H7 (cell line): ENCODE measurements at regions not wholly inside any gene's neighbourhood (a gene's known extent, or its start where the extent isn't known, plus 50 kb on each side); places are given as distances from the start of the nearest gene placed in this dataset.
"Not testable (repeated sequence)": the region's sequence is repeated elsewhere in the genome, so short reads cannot be mapped to it uniquely, and the experiment has no call there.

Source experiments
- DNase-seq: peaks from one replicate; pipeline ENCODE4 v3.0.0; 2012
- H3K27me3 ChIP-seq: 2 replicates; pipeline ENCODE4 v1.6.0; 2011; ENCODE audit warnings: mild to moderate bottlenecking, low read length; ENCODE audit not compliant: control insufficient read depth, insufficient read depth
- H3K36me3 ChIP-seq: replicated peaks from 2 replicates; pipeline ENCODE4 v1.5.1; 2011; ENCODE audit warnings: low read length; ENCODE audit not compliant: control insufficient read depth, insufficient read depth
- H3K4me3 ChIP-seq: 2 replicates; pipeline ENCODE4 v1.5.1; 2011; ENCODE audit warnings: low read depth, mild to moderate bottlenecking, control low read depth, low read length, moderate library complexity; ENCODE audit not compliant: insufficient read depth

- no peak for DNase-seq
- H3K27me3 ChIP-seq, result no peaks in the 10 kb centered on the region
- H3K4me3 ChIP-seq, result no peak overlapping the region
- no peaks in the 10 kb centered on the region for H3K36me3 ChIP-seq
These were observed 150.1 kb upstream of the STK32A start for GRCh38 chr5:147084702-147085101.

GRCh38 chr5:147085409-147085808 lies 149.4 kb upstream of the STK32A start:
- H3K36me3 ChIP-seq, result no peaks in the 10 kb centered on the region
- no peaks in the 10 kb centered on the region for H3K27me3 ChIP-seq
- DNase-seq, result no peak
- no peak overlapping the region for H3K4me3 ChIP-seq

DNA sequence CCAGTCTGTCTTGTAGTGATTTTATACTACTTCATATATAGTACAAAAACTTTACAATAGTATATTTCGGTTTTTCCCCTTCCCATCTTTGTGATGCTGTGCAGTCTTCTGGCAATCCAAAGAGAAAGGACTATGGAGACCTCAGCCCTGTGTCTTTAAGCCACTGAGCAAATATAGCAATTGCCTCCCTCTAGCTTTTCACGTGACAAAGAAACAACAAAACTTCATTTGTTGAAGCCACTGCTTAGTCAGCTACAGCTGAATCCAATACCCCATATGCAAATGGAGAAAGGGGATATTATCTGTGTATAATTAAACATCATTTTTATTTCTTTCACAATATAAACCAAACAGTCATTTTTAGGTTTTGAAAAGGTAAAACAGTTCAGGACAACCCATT lies 142.8 kb upstream of the STK32A start:
- Histone ChIP-seq H3K4me3 (no peak overlapping the region), H3K36me3 (no peaks in the 10 kb centered on the region), H3K27me3 (no peaks in the 10 kb centered on the region)
- DNase-seq, result no peak

GRCh38 chr5:147093138-147093537 lies 141.7 kb upstream of the STK32A start:
- no peaks in the 10 kb centered on the region for H3K27me3 ChIP-seq
- no peak overlapping the region for H3K4me3 ChIP-seq
- H3K36me3 ChIP-seq, result no peaks in the 10 kb centered on the region
- DNase-seq, result no peak

DNA sequence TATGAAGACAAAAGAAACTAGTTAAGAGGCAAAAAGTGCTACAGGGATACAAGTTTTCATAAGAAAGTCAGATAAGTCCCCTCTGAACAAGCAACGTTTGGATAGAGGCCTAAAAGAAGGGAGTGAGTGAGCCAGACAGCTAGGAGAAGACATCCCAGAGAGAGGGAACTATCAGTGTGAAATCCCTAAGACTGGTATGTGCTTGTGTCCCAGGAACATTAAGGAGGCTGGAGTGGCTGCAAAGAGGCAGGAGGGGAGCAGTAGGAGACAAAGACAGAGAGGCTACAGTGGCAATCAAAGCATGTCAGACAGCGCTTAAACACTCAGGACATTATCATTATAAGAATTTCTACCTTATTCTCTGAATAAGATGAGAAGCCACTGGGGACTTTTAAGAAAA lies 139.1 kb upstream of the STK32A start:
- no peak for DNase-seq
- Histone ChIP-seq H3K36me3 (no peaks in the 10 kb centered on the region), H3K4me3 (no peak overlapping the region), H3K27me3 (no peaks in the 10 kb centered on the region)

- DNase-seq, result peak; percentile 22
- H3K4me3 ChIP-seq, result no peak overlapping the region
- no peaks in the 10 kb centered on the region for H3K36me3 ChIP-seq
- no peaks in the 10 kb centered on the region for H3K27me3 ChIP-seq
These were observed 136.5 kb upstream of the STK32A start for GRCh38 chr5:147098233-147098790.

DNA sequence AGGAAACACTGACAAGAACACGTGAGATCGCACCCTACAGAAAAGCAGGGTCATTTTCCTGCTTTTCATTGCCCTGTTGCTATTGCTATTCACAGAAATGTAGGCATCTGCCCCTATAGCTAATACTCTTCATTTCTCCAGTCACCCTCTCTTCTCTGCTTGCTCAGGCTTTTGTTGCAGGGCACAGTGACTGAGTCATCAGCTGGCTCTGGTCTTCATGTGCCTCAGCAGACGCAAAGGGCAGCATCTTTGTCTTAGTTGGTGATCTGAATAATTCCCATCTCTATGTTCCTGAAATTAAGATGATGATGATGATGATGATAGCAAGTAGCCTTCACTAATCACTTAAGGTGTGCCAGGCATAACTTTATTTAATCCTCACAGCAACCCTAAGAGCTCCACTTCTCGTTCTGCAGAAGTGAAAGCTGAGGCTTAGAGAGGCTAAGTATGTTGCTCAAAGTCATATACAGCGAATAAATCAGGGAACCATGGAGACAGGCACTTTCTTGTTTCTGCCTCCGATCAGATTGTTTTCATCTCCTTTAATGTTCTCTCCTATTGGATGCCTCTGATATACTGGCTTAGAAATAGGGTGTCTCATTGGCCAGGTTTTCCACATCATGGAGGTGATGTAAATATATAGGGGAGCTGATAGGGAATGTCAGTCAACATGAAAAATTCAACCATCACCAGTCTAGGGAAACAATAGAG lies 133.0 kb upstream of the STK32A start:
- Histone ChIP-seq H3K36me3 (no peaks in the 10 kb centered on the region), H3K27me3 (no peaks in the 10 kb centered on the region), H3K4me3 (no peak overlapping the region)
- no peak for DNase-seq

DNA sequence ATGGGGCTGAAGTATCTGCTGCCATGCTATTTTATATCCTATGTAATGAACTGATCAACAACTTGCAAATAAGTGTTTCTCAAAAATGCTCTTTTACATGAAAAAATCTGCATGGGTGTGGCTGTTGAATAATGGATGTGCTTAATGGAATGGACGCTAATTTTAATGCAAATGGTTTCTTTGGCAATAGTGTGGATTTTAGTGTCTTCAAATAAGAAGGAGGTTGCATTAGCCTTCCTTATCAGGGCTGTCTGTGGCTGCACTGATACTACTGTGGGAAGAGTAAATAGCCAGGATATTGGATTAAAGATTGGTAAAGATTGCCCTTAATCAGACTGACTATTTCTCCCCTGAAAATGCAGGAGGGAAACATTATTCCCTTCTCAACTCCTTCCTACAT lies 121.9 kb upstream of the STK32A start:
- Histone ChIP-seq H3K27me3 (no peaks in the 10 kb centered on the region; the same call in 1 of the 2 replicates), H3K36me3 (no peaks in the 10 kb centered on the region), H3K4me3 (no peak overlapping the region)
- no peak for DNase-seq

GRCh38 chr5:147113967-147114366 lies 120.9 kb upstream of the STK32A start:
- Histone ChIP-seq H3K27me3 (no peaks in the 10 kb centered on the region; the same call in 1 of the 2 replicates), H3K4me3 (no peak overlapping the region), H3K36me3 (no peaks in the 10 kb centered on the region)
- no peak for DNase-seq

DNA sequence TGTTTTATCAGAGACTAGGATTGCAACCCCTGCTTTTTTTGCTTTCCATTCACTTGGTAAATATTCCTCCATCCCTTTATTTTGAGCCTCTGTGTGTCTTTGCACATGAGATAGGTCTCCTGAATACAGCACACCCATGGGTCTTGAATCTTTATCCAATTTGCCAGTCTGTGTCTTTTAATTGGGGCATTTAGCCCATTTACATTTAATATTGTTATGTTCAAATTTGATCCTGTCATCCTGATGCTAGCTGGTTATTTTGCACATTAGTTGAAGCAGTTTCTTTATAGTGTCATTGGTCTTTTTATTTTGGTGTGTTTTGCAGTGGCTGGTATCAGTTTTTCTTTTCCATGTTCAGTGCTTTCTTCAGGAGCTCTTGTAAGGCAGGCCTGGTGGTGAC lies 95.1 kb upstream of the STK32A start:
- not testable (repeated sequence) for H3K27me3 ChIP-seq, DNase-seq, H3K36me3 ChIP-seq, H3K4me3 ChIP-seq

DNA sequence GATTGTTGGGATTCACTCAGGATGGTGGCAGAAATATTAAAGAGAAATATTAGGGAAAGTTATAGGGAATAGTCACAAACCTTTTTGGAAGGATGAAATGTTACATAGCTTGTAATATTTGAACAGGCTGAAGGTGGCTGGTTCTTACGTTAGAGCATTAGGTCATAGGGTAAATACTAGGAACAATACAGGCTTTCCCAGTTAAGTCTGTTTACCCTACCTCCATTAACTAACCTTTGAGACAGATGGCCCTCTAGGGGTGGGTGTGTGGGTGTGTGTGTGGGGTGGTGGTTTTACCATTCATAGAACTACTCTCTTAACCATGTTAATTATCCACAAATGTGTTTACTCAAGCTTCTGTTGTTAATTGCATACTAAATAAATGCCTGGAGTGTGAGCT lies 94.3 kb upstream of the STK32A start:
- no peak overlapping the region for H3K4me3 ChIP-seq
- H3K27me3 ChIP-seq, result no peaks in the 10 kb centered on the region
- DNase-seq, result no peak
- no peaks in the 10 kb centered on the region for H3K36me3 ChIP-seq

DNA sequence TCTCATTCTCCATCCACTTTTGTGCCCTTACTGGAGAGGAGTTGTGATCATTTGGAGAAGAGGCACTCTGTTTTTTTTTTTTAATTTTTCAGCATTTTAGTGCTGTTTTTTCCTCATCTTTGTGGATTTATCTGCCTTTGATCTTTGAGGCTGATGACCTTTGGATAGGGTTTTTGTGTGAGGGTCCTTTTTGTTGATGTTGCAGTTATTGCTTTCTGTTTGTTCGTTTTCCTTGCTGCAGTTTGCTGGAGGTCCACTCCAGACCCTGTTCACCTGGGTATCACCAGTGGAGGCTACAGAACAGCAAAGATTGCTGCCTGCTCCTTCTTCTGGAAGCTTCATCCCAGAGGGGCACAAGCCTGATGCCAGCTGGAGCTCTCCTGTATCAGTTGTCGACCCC lies 93.2 kb upstream of the STK32A start:
- H3K4me3 ChIP-seq, H3K27me3 ChIP-seq, DNase-seq, H3K36me3 ChIP-seq: not testable (repeated sequence)

- no peak for DNase-seq
- H3K27me3 ChIP-seq, result no peaks in the 10 kb centered on the region
- no peaks in the 10 kb centered on the region for H3K36me3 ChIP-seq
- H3K4me3 ChIP-seq, result no peak overlapping the region
These were observed 91.6 kb upstream of the STK32A start for GRCh38 chr5:147143215-147143614.

DNA sequence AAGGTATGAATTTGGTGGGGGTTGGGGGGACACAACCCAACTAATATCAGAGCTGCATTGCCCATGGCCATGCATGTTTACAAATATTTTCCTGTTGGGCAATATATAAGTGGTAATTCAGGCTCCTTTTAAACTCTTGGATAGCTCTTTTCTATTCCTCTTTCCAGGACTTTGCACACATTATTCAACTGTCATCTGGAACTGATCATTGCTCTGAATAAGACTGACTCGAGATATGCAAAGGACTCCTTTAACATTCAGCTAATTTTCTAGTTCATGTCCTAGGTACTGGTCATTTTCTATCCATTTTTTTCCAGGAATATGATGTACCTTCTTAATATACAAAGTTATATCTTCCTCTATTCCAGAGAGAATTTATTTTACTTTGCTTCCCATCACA lies 89.5 kb upstream of the STK32A start:
- Histone ChIP-seq H3K4me3 (no peak overlapping the region), H3K27me3 (no peaks in the 10 kb centered on the region), H3K36me3 (no peaks in the 10 kb centered on the region)
- DNase-seq, result no peak

- no peak for DNase-seq
- H3K4me3 ChIP-seq, result no peak overlapping the region
- H3K27me3 ChIP-seq, result no peaks in the 10 kb centered on the region
- H3K36me3 ChIP-seq, result no peaks in the 10 kb centered on the region
These were observed 86.1 kb upstream of the STK32A start for GRCh38 chr5:147148715-147149114.

GRCh38 chr5:147152086-147152485 lies 82.7 kb upstream of the STK32A start:
- no peak for DNase-seq
- Histone ChIP-seq H3K27me3 (no peaks in the 10 kb centered on the region), H3K4me3 (no peak overlapping the region), H3K36me3 (no peaks in the 10 kb centered on the region)
